Esophagus squamous epithelium (tissue), 4 donors: ENCODE measurements at regions not wholly inside any gene's neighbourhood (a gene's known extent, or its start where the extent isn't known, plus 50 kb on each side); places are given as distances from the start of the nearest gene placed in this dataset.

ENCODE experiments used
- CTCF ChIP-seq, 6 experiments: fragments of 450-650 bp in 4 of 6; fragments of 200-600 bp in 2 of 6; sonication (generic) in 2 of 6; IDR thresholded peaks; one replicate each; pipeline ENCODE4 v1.5.1; 2016 to 2019; ENCODE audit warnings: antibody characterized with exemption in 6 of 6, mild to moderate bottlenecking in 4 of 6, moderate library complexity in 4 of 6
- POLR2A ChIP-seq, 4 donors: fragments of 450-650 bp; IDR thresholded peaks; one replicate each; pipeline ENCODE4 v1.6.1; 2017; ENCODE audit warnings: antibody characterized with exemption in 4 of 4, mild to moderate bottlenecking in 4 of 4, moderate library complexity in 3 of 4

GRCh38 chr3:18211116-18211515 lies 214.0 kb downstream of the SATB1 start:
- TF ChIP-seq POLR2A (IDR thresholded peaks at IDR 0.05) = no peak
- no peak for TF ChIP-seq CTCF (IDR thresholded peaks at IDR 0.05)
